BLaER1 (cell line): ENCODE measurements at regions not wholly inside any gene's neighbourhood (a gene's known extent, or its start where the extent isn't known, plus 50 kb on each side); places are given as distances from the start of the nearest gene placed in this dataset.
"Not testable (repeated sequence)": the region's sequence is repeated elsewhere in the genome, so short reads cannot be mapped to it uniquely, and the experiment has no call there.

ENCODE experiments used
- H3K27ac ChIP-seq: shearing (Covaris generic); formaldehyde crosslinking; 2 replicates; pipeline ENCODE4 v1.8.1; 2022
- H3K27me3 ChIP-seq: shearing (Covaris generic); formaldehyde crosslinking; 2 replicates; pipeline ENCODE4 v1.8.1; 2022
- H3K36me3 ChIP-seq: shearing (Covaris generic); formaldehyde crosslinking; 2 replicates; pipeline ENCODE4 v1.8.1; 2022
- H3K4me1 ChIP-seq: shearing (Covaris generic); formaldehyde crosslinking; 2 replicates; pipeline ENCODE4 v1.8.1; 2022
- H3K4me2 ChIP-seq: shearing (Covaris generic); formaldehyde crosslinking; 2 replicates; pipeline ENCODE4 v1.8.1; 2022
- H3K4me3 ChIP-seq: shearing (Covaris generic); formaldehyde crosslinking; 2 replicates; pipeline ENCODE4 v1.8.1; 2022
- H3K9ac ChIP-seq: shearing (Covaris generic); formaldehyde crosslinking; 2 replicates; pipeline ENCODE4 v1.8.1; 2022
- H3K9me3 ChIP-seq: shearing (Covaris generic); formaldehyde crosslinking; 2 replicates; pipeline ENCODE4 v1.8.1; 2022
- H4K20me1 ChIP-seq: shearing (Covaris generic); formaldehyde crosslinking; 2 replicates; pipeline ENCODE4 v1.8.1; 2022
- Cebpa-rat ChIP-seq: shearing (Covaris generic); IDR thresholded peaks from 2 replicates; pipeline ENCODE4 v1.8.1; 2022

- Histone ChIP-seq H4K20me1 (no peaks in the 10 kb centered on the region), H3K27ac (no peak overlapping the region), H3K36me3 (no peaks in the 10 kb centered on the region), H3K4me2 (peak overlapping the region; percentile 48), H3K27me3 (no peaks in the 10 kb centered on the region), H3K9me3 (no peaks in the 10 kb centered on the region), H3K9ac (no peak overlapping the region), H3K4me1 (peaks cover 11% of the 10 kb centered on the region), H3K4me3 (no peak overlapping the region)
- TF ChIP-seq Cebpa-rat, result no peak
These were observed 490.3 kb downstream of the TTLL7 start for GRCh38 chr1:83508485-83509151.

- no peaks in the 10 kb centered on the region for H4K20me1 ChIP-seq
- no peak for TF ChIP-seq Cebpa-rat
- H3K9me3 ChIP-seq, result no peaks in the 10 kb centered on the region
- no peak overlapping the region for H3K9ac ChIP-seq
- no peaks in the 10 kb centered on the region for H3K36me3 ChIP-seq
- no peak overlapping the region for H3K4me3 ChIP-seq
- H3K4me2 ChIP-seq, result no peak overlapping the region
- H3K4me1 ChIP-seq, result peaks cover 11% of the 10 kb centered on the region
- no peak overlapping the region for H3K27ac ChIP-seq
- H3K27me3 ChIP-seq, result no peaks in the 10 kb centered on the region
These were observed 493.8 kb downstream of the TTLL7 start for GRCh38 chr1:83505148-83505547.

GRCh38 chr1:83503153-83503552, 495.8 kb downstream of the TTLL7 start:
- H3K9ac ChIP-seq, result no peak overlapping the region
- no peaks in the 10 kb centered on the region for H3K27me3 ChIP-seq
- no peaks in the 10 kb centered on the region for H3K36me3 ChIP-seq
- H4K20me1 ChIP-seq, result no peaks in the 10 kb centered on the region
- H3K4me3 ChIP-seq, result no peak overlapping the region
- H3K27ac ChIP-seq, result no peak overlapping the region
- no peak for TF ChIP-seq Cebpa-rat
- H3K4me1 ChIP-seq, result peaks cover 2% of the 10 kb centered on the region
- no peak overlapping the region for H3K4me2 ChIP-seq
- H3K9me3 ChIP-seq, result no peaks in the 10 kb centered on the region

- Histone ChIP-seq H3K9me3 (no peaks in the 10 kb centered on the region), H4K20me1 (no peaks in the 10 kb centered on the region), H3K4me3 (no peak overlapping the region), H3K4me2 (no peak overlapping the region), H3K27ac (no peak overlapping the region), H3K27me3 (no peaks in the 10 kb centered on the region), H3K36me3 (no peaks in the 10 kb centered on the region), H3K9ac (no peak overlapping the region), H3K4me1 (no peaks in the 10 kb centered on the region)
- no peak for TF ChIP-seq Cebpa-rat
These were observed 497.8 kb downstream of the TTLL7 start for GRCh38 chr1:83500987-83501591.

GRCh38 chr1:83500531-83500930, 498.4 kb downstream of the TTLL7 start:
- no peak for TF ChIP-seq Cebpa-rat
- no peaks in the 10 kb centered on the region for H3K27me3 ChIP-seq
- no peaks in the 10 kb centered on the region for H3K4me1 ChIP-seq
- no peaks in the 10 kb centered on the region for H3K36me3 ChIP-seq
- H3K4me3 ChIP-seq, result no peak overlapping the region
- no peak overlapping the region for H3K27ac ChIP-seq
- H3K9me3 ChIP-seq, result no peaks in the 10 kb centered on the region
- no peaks in the 10 kb centered on the region for H4K20me1 ChIP-seq
- H3K9ac ChIP-seq, result no peak overlapping the region
- H3K4me2 ChIP-seq, result no peak overlapping the region

- H3K9ac ChIP-seq, result no peak overlapping the region
- H3K4me1 ChIP-seq, result no peaks in the 10 kb centered on the region
- no peaks in the 10 kb centered on the region for H4K20me1 ChIP-seq
- no peaks in the 10 kb centered on the region for H3K36me3 ChIP-seq
- no peak overlapping the region for H3K4me2 ChIP-seq
- no peak overlapping the region for H3K27ac ChIP-seq
- H3K4me3 ChIP-seq, result no peak overlapping the region
- no peaks in the 10 kb centered on the region for H3K9me3 ChIP-seq
- no peak for TF ChIP-seq Cebpa-rat
- H3K27me3 ChIP-seq, result no peaks in the 10 kb centered on the region
These were observed 498.9 kb downstream of the TTLL7 start for GRCh38 chr1:83499998-83500397.

- no peaks in the 10 kb centered on the region for H3K36me3 ChIP-seq
- no peak overlapping the region for H3K27ac ChIP-seq
- no peaks in the 10 kb centered on the region for H3K4me1 ChIP-seq
- no peak overlapping the region for H3K9ac ChIP-seq
- H3K9me3 ChIP-seq, result no peaks in the 10 kb centered on the region
- no peaks in the 10 kb centered on the region for H3K27me3 ChIP-seq
- H3K4me3 ChIP-seq, result no peak overlapping the region
- no peak overlapping the region for H3K4me2 ChIP-seq
- no peak for TF ChIP-seq Cebpa-rat
- no peaks in the 10 kb centered on the region for H4K20me1 ChIP-seq
These were observed 501.4 kb downstream of the TTLL7 start for GRCh38 chr1:83497563-83497962.

GRCh38 chr1:83495560-83495959, 503.4 kb downstream of the TTLL7 start:
- Histone ChIP-seq H3K27me3 (no peaks in the 10 kb centered on the region), H3K4me3 (no peak overlapping the region), H3K4me1 (no peaks in the 10 kb centered on the region), H4K20me1 (no peaks in the 10 kb centered on the region), H3K4me2 (no peak overlapping the region), H3K9ac (no peak overlapping the region), H3K9me3 (no peaks in the 10 kb centered on the region), H3K27ac (no peak overlapping the region), H3K36me3 (no peaks in the 10 kb centered on the region)
- no peak for TF ChIP-seq Cebpa-rat

- no peak for TF ChIP-seq Cebpa-rat
- H3K4me1 ChIP-seq, result no peaks in the 10 kb centered on the region
- no peak overlapping the region for H3K4me3 ChIP-seq
- H3K4me2 ChIP-seq, result no peak overlapping the region
- no peak overlapping the region for H3K9ac ChIP-seq
- no peaks in the 10 kb centered on the region for H4K20me1 ChIP-seq
- no peak overlapping the region for H3K27ac ChIP-seq
- no peaks in the 10 kb centered on the region for H3K9me3 ChIP-seq
- no peaks in the 10 kb centered on the region for H3K36me3 ChIP-seq
- H3K27me3 ChIP-seq, result no peaks in the 10 kb centered on the region
These were observed 505.3 kb downstream of the TTLL7 start for GRCh38 chr1:83493633-83494032.

- Histone ChIP-seq H3K36me3 (no peaks in the 10 kb centered on the region), H3K4me1 (no peaks in the 10 kb centered on the region), H3K27me3 (no peaks in the 10 kb centered on the region), H3K4me2 (no peak overlapping the region), H3K9ac (no peak overlapping the region), H3K27ac (no peak overlapping the region), H4K20me1 (no peaks in the 10 kb centered on the region), H3K9me3 (no peaks in the 10 kb centered on the region), H3K4me3 (no peak overlapping the region)
- TF ChIP-seq Cebpa-rat, result no peak
These were observed 507.0 kb downstream of the TTLL7 start for GRCh38 chr1:83491930-83492329.

GRCh38 chr1:83490988-83491387, 507.9 kb downstream of the TTLL7 start:
- Histone ChIP-seq H3K4me3 (no peak overlapping the region), H4K20me1 (no peaks in the 10 kb centered on the region), H3K9me3 (no peaks in the 10 kb centered on the region), H3K27me3 (no peaks in the 10 kb centered on the region), H3K4me2 (no peak overlapping the region), H3K9ac (no peak overlapping the region), H3K27ac (no peak overlapping the region), H3K36me3 (no peaks in the 10 kb centered on the region), H3K4me1 (no peaks in the 10 kb centered on the region)
- TF ChIP-seq Cebpa-rat, result no peak

- not testable (repeated sequence) for H3K27ac ChIP-seq, H3K4me1 ChIP-seq, H3K27me3 ChIP-seq, H3K4me3 ChIP-seq, H3K36me3 ChIP-seq, H3K9ac ChIP-seq, H4K20me1 ChIP-seq, H3K9me3 ChIP-seq, H3K4me2 ChIP-seq
These were observed 510.8 kb downstream of the TTLL7 start for GRCh38 chr1:83488105-83488504.

GRCh38 chr1:83487460-83487859, 511.5 kb downstream of the TTLL7 start:
- not testable (repeated sequence) for H3K27ac ChIP-seq, H3K36me3 ChIP-seq, H3K4me3 ChIP-seq, H3K9ac ChIP-seq, H3K4me2 ChIP-seq, H4K20me1 ChIP-seq, H3K4me1 ChIP-seq, H3K9me3 ChIP-seq, H3K27me3 ChIP-seq

GRCh38 chr1:83485314-83486019, 513.5 kb downstream of the TTLL7 start:
- H3K4me2 ChIP-seq, H3K27ac ChIP-seq: not testable (repeated sequence)

More at GRCh38 chr1:83485314-83486019, 513.5 kb downstream of the TTLL7 start:
- H3K4me1 ChIP-seq, H4K20me1 ChIP-seq, H3K36me3 ChIP-seq, H3K4me3 ChIP-seq, H3K9ac ChIP-seq, H3K9me3 ChIP-seq, H3K27me3 ChIP-seq: not testable (repeated sequence)
